Endothelial cell of umbilical vein (primary cell): ENCODE measurements at regions not wholly inside any gene's neighbourhood (a gene's known extent, or its start where the extent isn't known, plus 50 kb on each side); places are given as distances from the start of the nearest gene placed in this dataset.

Experiments
- BruUV-seq: library from RNA; stranded (reverse); fragments of 400-500 nt; replicated peaks from 2 replicates; lab custom pipeline; 2021; lab: Mats Ljungman, UMichigan
- CTCF ChIA-PET: fragments of 300-600, 350-600 bp; sonication (Branson Sonifier 250); formaldehyde crosslinking; loops from one replicate; lab custom pipeline; 2021; ENCODE audit warnings: antibody characterized with exemption, inconsistent platforms; lab: Charles Lee
- POLR2A ChIA-PET: fragments of 300-600, 350-600 bp; sonication (Branson Sonifier 250); formaldehyde crosslinking; loops from one replicate; lab custom pipeline; 2021; ENCODE audit warnings: antibody characterized with exemption, inconsistent platforms; lab: Charles Lee
- DNase-seq: peaks from one replicate; pipeline ENCODE4 v3.0.0-alpha.2; 2011; ENCODE audit warnings: low read depth, low spot score
- FAIRE-seq: peaks from 2 replicates; lab custom pipeline; 2011; peaks lifted over from hg19 to GRCh38; lab: Jason Lieb, UNC
- H2AFZ ChIP-seq: 2 replicates; pipeline ENCODE4 v1.6.0; 2012; ENCODE audit warnings: low read depth, low read length, control low read depth, inconsistent platforms
- H3K27ac ChIP-seq: 2 replicates; pipeline ENCODE4 v1.5.1; 2011; ENCODE audit warnings: low read depth, mild to moderate bottlenecking, control low read depth, low read length, moderate library complexity; ENCODE audit not compliant: insufficient read depth
- H3K27me3 ChIP-seq, 2 experiments: 2 replicates each; pipeline versions ENCODE4 v1.6.0 to v1.6.1; 2011; ENCODE audit warnings: low read length in 2 of 2, mixed read lengths in 1 of 2; ENCODE audit not compliant: control insufficient read depth in 2 of 2, insufficient read depth in 2 of 2
- H3K36me3 ChIP-seq, 2 experiments: 2 replicates in 1 of 2; 3 replicates in 1 of 2; pipeline ENCODE4 v1.5.1; 2011; ENCODE audit warnings: low read length in 2 of 2, mild to moderate bottlenecking in 1 of 2, moderate library complexity in 1 of 2; ENCODE audit not compliant: control insufficient read depth in 2 of 2, insufficient read depth in 2 of 2; ENCODE audit errors: extremely low read depth in 1 of 2
- H3K4me1 ChIP-seq: 3 replicates; pipeline ENCODE4 v1.5.1; 2011; ENCODE audit warnings: mild to moderate bottlenecking, low read length; ENCODE audit not compliant: control insufficient read depth, insufficient read depth; ENCODE audit errors: extremely low read depth
- H3K4me2 ChIP-seq: 2 replicates; pipeline ENCODE4 v1.6.1; 2011; ENCODE audit warnings: low read length, control low read depth, mixed read lengths; ENCODE audit not compliant: insufficient read depth
- H3K4me3 ChIP-seq, 3 experiments: fragments of 200-600 bp in 1 of 3; sonication (generic), shearing (Covaris generic) in 1 of 3; replicated peaks in 1 of 3; 2 replicates each; pipeline ENCODE4 v1.5.1; 2011 to 2016; ENCODE audit warnings: control low read depth in 3 of 3, low read length in 3 of 3, mild to moderate bottlenecking in 2 of 3, inconsistent platforms in 1 of 3, low read depth in 1 of 3, moderate library complexity in 1 of 3; ENCODE audit not compliant: insufficient read depth in 1 of 3
- H3K79me2 ChIP-seq: 2 replicates; pipeline ENCODE4 v1.6.0; 2012; ENCODE audit warnings: low read length, inconsistent platforms; ENCODE audit not compliant: control insufficient read depth, insufficient read depth
- H3K9ac ChIP-seq: replicated peaks from 2 replicates; pipeline ENCODE3; 2011; ENCODE audit warnings: low read length, control low read depth; ENCODE audit not compliant: insufficient read depth; ENCODE audit errors: extremely low read depth
- H3K9me1 ChIP-seq: replicated peaks from 3 replicates; pipeline ENCODE4 v1.6.0; 2011; ENCODE audit warnings: mild to moderate bottlenecking, low read length; ENCODE audit not compliant: control insufficient read depth, insufficient read depth; ENCODE audit errors: extremely low read depth
- H3K9me3 ChIP-seq: replicated peaks from 2 replicates; pipeline ENCODE4 v1.5.1; 2012; ENCODE audit warnings: low read length, inconsistent platforms; ENCODE audit not compliant: control insufficient read depth, insufficient read depth
- H4K20me1 ChIP-seq: replicated peaks from 2 replicates; pipeline ENCODE3; 2011; ENCODE audit warnings: mild to moderate bottlenecking, low read length; ENCODE audit not compliant: control insufficient read depth, insufficient read depth; ENCODE audit errors: extremely low read depth
- CTCF ChIP-seq, 2 donors: IDR thresholded peaks; 1 replicate in 1 of 2; 2 replicates in 1 of 2; pipeline ENCODE4 v1.5.1; 2011; ENCODE audit warnings: low read length in 2 of 2, mild to moderate bottlenecking in 2 of 2, moderate library complexity in 2 of 2, control low read depth in 1 of 2, inconsistent platforms in 1 of 2, low read depth in 1 of 2; ENCODE audit not compliant: insufficient read depth in 1 of 2; ENCODE audit errors: extremely low read depth in 1 of 2
- GATA2 ChIP-seq: IDR thresholded peaks from 2 replicates; pipeline ENCODE4 v1.7.0; 2011; ENCODE audit warnings: low read depth, mild to moderate bottlenecking, moderate library complexity, mixed read lengths, low read length; ENCODE audit not compliant: insufficient read length, insufficient read depth
- MYC ChIP-seq: IDR thresholded peaks from one replicate; pipeline ENCODE4 v1.6.1; 2011; ENCODE audit warnings: mild to moderate bottlenecking, low read depth, low read length
- POLR2A ChIP-seq: IDR thresholded peaks from 2 replicates; pipeline ENCODE4 v1.6.1; 2012; ENCODE audit warnings: low read depth, mild to moderate bottlenecking, control low read depth, low read length
- POLR2AphosphoS5 ChIP-seq: IDR thresholded peaks from 2 replicates; pipeline ENCODE4 v1.6.1; 2012; ENCODE audit warnings: low read depth, mild to moderate bottlenecking, control low read depth, low read length, moderate library complexity; ENCODE audit not compliant: insufficient read depth
- dilution Hi-C: fragments of 300-500 bp; cut with MboI; formaldehyde crosslinking; loops from one replicate; pipeline ENCODE4 v1.15.0; 2019; ENCODE audit warnings: low sequenced_read_pairs; ENCODE audit not compliant: extremely low pct_ligation_motif_present
- intact Hi-C: fragments of 100-400 bp; cut with micrococcal nuclease; formaldehyde crosslinking; loops from one replicate; pipeline ENCODE4 v1.10.0; 2022

DNA sequence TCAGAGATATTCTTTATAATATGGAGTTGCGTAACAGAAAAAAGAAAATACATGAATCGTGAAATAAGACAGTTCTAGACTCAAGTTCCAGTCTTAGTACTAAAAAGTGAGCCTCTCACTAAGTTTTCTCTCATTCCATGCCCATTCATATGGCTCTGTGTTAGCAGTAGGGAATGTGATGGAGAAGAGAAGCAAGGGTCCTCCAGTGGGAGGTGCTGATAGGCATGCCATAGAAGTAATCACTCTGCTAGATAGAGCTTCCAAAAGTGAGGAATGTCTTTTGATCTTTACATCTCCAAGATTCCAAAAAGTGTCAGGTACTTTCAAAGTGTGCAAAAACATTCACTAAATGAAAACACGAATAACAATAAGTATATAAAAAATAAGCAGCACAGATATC is 678.4 kb downstream of the DCDC2C start:
- Histone ChIP-seq H3K4me1 (peaks cover 2% of the 10 kb centered on the region), H3K36me3 (no peaks in the 10 kb centered on the region), H3K4me2 (no peak overlapping the region), H3K9me3 (no peaks in the 10 kb centered on the region), H4K20me1 (no peaks in the 10 kb centered on the region), H3K9me1 (no peaks in the 10 kb centered on the region), H2AFZ (no peak overlapping the region), H3K27ac (no peak overlapping the region), H3K27me3 (no peaks in the 10 kb centered on the region), H3K79me2 (no peaks in the 10 kb centered on the region), H3K4me3 (no peak overlapping the region), H3K9ac (no peak overlapping the region)
- POLR2A ChIA-PET = no interaction called here
- intact Hi-C loops (no loop called here), dilution Hi-C loops (no loop called here)
- FAIRE-seq (no peak), DNase-seq (no peak)
- CTCF ChIA-PET = no interaction called here
- BruUV-seq = no TSS peak
- TF ChIP-seq MYC = no peak

- no peak overlapping the region for H2AFZ ChIP-seq
- FAIRE-seq (no peak), DNase-seq (no peak)
- no peak overlapping the region for H3K9ac ChIP-seq
- no peak overlapping the region for H3K4me2 ChIP-seq
- no peak overlapping the region for H3K4me3 ChIP-seq
- H4K20me1 ChIP-seq = no peaks in the 10 kb centered on the region
- no peaks in the 10 kb centered on the region for H3K9me3 ChIP-seq
- no peaks in the 10 kb centered on the region for H3K9me1 ChIP-seq
- H3K4me1 ChIP-seq = no peaks in the 10 kb centered on the region
- no peaks in the 10 kb centered on the region for H3K27me3 ChIP-seq
- ChIA-PET CTCF (no interaction called here), POLR2A (no interaction called here)
- dilution Hi-C loops = no loop called here
- BruUV-seq = no TSS peak
- no peak overlapping the region for H3K27ac ChIP-seq
- TF ChIP-seq MYC (no peak), POLR2AphosphoS5 (no peak), CTCF (IDR thresholded peaks at IDR 0.05; ENCODE audit: extremely low read depth in 1 of 2, insufficient read depth in 1 of 2, low read depth in 1 of 2, low read length in 2 of 2) (no peak), GATA2 (no peak), POLR2A (no peak)
- H3K36me3 ChIP-seq = no peaks in the 10 kb centered on the region
- intact Hi-C loops = no loop called here
- no peaks in the 10 kb centered on the region for H3K79me2 ChIP-seq
These were observed 687.6 kb downstream of the DCDC2C start for GRCh38 chr2:4391013-4391412.
